ENCODE measurements at regions not wholly inside any gene's neighbourhood (a gene's known extent, or its start where the extent isn't known, plus 50 kb on each side); places are given as distances from the start of the nearest gene placed in this dataset.

DNA sequence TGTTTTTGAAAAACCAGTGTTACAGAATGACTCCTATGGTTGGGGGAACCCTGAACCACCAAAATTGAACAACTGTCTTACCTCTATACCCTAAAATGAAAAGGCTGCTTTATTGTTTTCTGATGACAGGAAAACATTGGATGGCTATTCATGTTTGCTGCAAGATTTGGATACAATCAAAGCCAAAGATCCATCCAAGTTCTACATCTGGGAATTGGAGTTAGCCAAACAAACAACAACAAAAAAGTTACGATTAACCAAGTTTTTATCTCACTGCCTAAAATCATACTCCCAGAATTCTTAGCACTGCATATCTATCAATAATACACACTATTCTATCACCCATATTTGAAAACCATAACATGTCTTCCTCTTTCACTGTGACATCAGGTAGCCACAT, 349.7 kb upstream of the SLC7A11 start:
- TF ChIP-seq CTCF (IDR thresholded peaks at IDR 0.05; ENCODE audit: low read depth, low read length, poor library complexity, severe bottlenecking) = no peak
- TF ChIP-seq EZH2phosphoT487 (IDR thresholded peaks at IDR 0.05; ENCODE audit: borderline replicate concordance, low read length) = no peak

All from DOHH2 (cell line).